ENCODE measurements at regions not wholly inside any gene's neighbourhood (a gene's known extent, or its start where the extent isn't known, plus 50 kb on each side); places are given as distances from the start of the nearest gene placed in this dataset.
"Not testable (repeated sequence)": the region's sequence is repeated elsewhere in the genome, so short reads cannot be mapped to it uniquely, and the experiment has no call there.

DNA sequence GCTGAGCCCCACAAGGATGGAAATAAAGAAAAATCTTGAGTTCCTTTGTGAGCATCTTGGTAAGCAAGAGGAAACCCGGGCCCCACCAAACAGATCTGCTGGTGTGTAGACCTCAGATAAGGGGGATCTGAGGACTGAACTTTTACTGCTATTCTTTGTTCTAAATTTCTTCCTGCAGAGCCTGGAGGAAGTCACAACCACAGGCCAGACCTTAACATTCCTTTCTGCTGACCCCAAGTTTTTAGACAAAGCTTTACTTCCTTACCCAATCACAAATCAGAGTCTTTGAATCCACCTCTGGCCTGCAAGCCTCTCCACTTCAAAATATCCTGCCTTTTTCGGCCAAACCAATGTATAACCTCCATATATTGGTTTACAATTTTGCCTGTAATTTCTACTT lies 352.6 kb upstream of the AUTS2 start:
- Histone ChIP-seq H3K36me3 (ENCODE audit: control insufficient read depth, insufficient read depth, low read length) (no peaks in the 10 kb centered on the region), H3K4me3 (replicated peaks; ENCODE audit: low read depth, low read length) (no peak overlapping the region), H3K27me3 (replicated peaks; ENCODE audit: control insufficient read depth, insufficient read depth, low read length) (no peaks in the 10 kb centered on the region)
- TF ChIP-seq, protein P1, sequence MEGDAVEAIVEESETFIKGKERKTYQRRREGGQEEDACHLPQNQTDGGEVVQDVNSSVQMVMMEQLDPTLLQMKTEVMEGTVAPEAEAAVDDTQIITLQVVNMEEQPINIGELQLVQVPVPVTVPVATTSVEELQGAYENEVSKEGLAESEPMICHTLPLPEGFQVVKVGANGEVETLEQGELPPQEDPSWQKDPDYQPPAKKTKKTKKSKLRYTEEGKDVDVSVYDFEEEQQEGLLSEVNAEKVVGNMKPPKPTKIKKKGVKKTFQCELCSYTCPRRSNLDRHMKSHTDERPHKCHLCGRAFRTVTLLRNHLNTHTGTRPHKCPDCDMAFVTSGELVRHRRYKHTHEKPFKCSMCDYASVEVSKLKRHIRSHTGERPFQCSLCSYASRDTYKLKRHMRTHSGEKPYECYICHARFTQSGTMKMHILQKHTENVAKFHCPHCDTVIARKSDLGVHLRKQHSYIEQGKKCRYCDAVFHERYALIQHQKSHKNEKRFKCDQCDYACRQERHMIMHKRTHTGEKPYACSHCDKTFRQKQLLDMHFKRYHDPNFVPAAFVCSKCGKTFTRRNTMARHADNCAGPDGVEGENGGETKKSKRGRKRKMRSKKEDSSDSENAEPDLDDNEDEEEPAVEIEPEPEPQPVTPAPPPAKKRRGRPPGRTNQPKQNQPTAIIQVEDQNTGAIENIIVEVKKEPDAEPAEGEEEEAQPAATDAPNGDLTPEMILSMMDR (IDR thresholded peaks at IDR 0.05; ENCODE audit: insufficient read depth, low read length, poor library complexity, severe bottlenecking): no peak
- no peak for DNase-seq (ENCODE audit: extremely low read depth, insufficient read length)

DNA sequence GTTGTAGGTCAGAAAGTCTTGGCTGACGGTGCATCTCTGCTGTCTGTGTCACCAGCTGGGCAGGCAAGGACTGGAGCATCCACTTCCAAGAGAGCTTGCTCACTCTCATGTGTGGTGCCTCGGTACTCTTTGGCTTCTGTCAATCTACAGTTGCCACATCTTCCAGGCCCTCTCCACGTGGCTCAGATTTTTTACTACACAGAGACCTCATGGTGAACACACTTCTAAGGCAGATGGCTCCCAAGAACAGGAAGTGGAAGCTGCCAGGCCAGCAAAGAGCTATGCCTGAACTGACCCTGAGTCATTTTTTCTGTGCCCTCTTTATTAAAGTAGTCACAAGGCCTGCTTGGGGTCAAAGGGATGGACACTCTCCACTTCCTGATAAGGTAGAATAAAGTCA lies 351.5 kb upstream of the AUTS2 start:
- TF ChIP-seq, protein P1 (IDR thresholded peaks at IDR 0.05; ENCODE audit: insufficient read depth, low read length, poor library complexity, severe bottlenecking): no peak
- no peak overlapping the region for H3K4me3 ChIP-seq (replicated peaks; ENCODE audit: low read depth, low read length)

DNA sequence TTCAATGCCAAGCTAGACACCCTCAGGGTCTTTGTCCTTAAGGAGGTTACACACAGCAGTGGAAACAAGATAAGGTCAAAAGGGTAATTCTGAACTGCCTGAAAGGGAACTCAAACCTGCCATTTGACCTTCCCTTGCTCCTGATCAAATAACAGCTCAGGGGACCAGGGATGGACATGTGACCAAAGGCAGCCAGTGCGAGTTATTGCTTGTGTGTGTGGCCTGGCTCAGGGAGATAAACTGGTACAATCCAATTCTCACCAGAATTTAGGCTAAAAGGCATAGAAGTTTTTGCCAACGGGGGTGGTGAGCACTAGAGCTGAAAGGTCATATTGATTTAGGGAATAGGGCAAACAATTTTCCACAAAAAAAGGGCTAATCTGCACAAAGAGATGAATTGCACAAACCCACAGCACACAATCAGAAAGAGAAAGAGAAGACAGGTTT lies 349.9 kb upstream of the AUTS2 start:
- DNase-seq (ENCODE audit: extremely low read depth, insufficient read length); H3K36me3 ChIP-seq (ENCODE audit: control insufficient read depth, insufficient read depth, low read length); H3K27me3 ChIP-seq (replicated peaks; ENCODE audit: control insufficient read depth, insufficient read depth, low read length); H3K4me3 ChIP-seq (replicated peaks; ENCODE audit: low read depth, low read length): not testable (repeated sequence)

More for the DNA sequence above, 351.5 kb upstream of the AUTS2 start:
- Histone ChIP-seq H3K36me3 (ENCODE audit: control insufficient read depth, insufficient read depth, low read length) (no peaks in the 10 kb centered on the region), H3K27me3 (replicated peaks; ENCODE audit: control insufficient read depth, insufficient read depth, low read length) (no peaks in the 10 kb centered on the region)
- no peak for DNase-seq (ENCODE audit: extremely low read depth, insufficient read length)

DNA sequence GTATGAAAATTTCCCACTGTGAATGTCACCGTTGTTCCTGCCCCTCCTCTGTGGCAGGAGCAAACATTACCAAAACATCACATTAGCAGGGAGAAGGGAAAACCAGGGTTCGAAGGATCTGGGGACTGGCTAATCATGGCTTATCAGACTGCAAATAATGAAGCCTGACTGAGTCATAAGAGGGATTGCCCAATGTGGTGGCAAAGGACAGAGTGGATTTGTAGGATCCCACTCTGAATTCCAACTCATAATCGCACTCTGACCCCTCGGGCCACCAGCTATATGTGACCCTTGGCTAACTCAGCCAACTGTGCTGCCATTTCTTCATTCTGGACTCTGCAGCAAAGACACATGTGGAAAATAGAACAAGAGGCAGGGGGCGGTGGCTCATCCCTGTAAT lies 347.3 kb upstream of the AUTS2 start:
- H3K4me3 ChIP-seq (replicated peaks; ENCODE audit: low read depth, low read length): no peak overlapping the region
- no peaks in the 10 kb centered on the region for H3K27me3 ChIP-seq (replicated peaks; ENCODE audit: control insufficient read depth, insufficient read depth, low read length)
- no peaks in the 10 kb centered on the region for H3K36me3 ChIP-seq (ENCODE audit: control insufficient read depth, insufficient read depth, low read length)
- DNase-seq (ENCODE audit: extremely low read depth, insufficient read length): no peak
- TF ChIP-seq, protein P1 (IDR thresholded peaks at IDR 0.05; ENCODE audit: insufficient read depth, low read length, poor library complexity, severe bottlenecking): no peak

DNA sequence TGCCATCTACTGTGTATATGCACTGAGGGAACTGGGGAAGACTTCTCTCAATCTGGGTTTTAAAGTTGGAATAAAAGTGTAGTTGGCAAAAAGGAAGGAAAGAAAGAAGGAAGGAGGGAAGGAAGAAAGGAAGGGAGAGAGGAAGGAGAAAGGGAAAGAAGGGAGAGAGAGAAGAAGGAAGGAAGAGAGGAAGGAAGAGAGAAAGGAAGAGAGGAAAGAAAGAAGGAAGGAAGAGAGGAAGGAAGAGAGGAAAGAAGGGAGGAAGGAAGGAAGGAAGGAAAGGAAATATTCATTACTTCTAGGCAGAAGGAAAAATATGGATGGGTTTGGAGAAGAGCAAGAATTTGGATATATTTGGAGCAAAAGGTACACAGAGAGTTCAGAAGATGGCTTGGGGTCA lies 343.6 kb upstream of the AUTS2 start:
- no peak for DNase-seq (ENCODE audit: extremely low read depth, insufficient read length)
- Histone ChIP-seq H3K36me3 (ENCODE audit: control insufficient read depth, insufficient read depth, low read length) (no peaks in the 10 kb centered on the region), H3K27me3 (replicated peaks; ENCODE audit: control insufficient read depth, insufficient read depth, low read length) (no peaks in the 10 kb centered on the region), H3K4me3 (replicated peaks; ENCODE audit: low read depth, low read length) (no peak overlapping the region)
- TF ChIP-seq, protein P1 (IDR thresholded peaks at IDR 0.05; ENCODE audit: insufficient read depth, low read length, poor library complexity, severe bottlenecking): no peak

DNA sequence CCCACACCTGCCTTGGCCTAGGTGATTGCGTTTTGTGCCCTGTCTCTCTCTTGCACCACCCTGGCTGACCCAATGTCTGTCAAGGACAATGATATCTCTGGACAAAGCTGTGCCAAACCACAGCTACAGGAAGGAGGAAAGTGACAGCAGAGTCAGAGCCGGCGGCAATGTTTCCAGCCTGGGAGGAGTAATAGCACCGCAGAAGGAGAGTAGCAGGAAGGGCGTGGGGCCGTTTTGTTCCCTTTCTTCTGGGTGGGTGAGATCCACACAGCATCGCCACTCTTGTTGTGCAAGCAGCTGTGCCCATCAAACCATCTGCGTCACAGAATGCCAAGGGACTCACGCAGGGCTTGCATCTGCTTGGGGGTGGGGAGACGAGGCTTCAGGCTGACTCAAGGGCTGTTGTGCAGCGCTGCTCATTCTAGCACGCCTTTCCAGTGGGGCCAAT lies 341.6 kb upstream of the AUTS2 start:
- Histone ChIP-seq H3K27me3 (replicated peaks; ENCODE audit: control insufficient read depth, insufficient read depth, low read length) (no peaks in the 10 kb centered on the region), H3K36me3 (ENCODE audit: control insufficient read depth, insufficient read depth, low read length) (no peaks in the 10 kb centered on the region), H3K4me3 (replicated peaks; ENCODE audit: low read depth, low read length) (no peak overlapping the region)
- no peak for DNase-seq (ENCODE audit: extremely low read depth, insufficient read length)
- TF ChIP-seq, protein P1 (IDR thresholded peaks at IDR 0.05; ENCODE audit: insufficient read depth, low read length, poor library complexity, severe bottlenecking): no peak

All from GM06990 (cell line).